ENCODE measurements at regions not wholly inside any gene's neighbourhood (a gene's known extent, or its start where the extent isn't known, plus 50 kb on each side); places are given as distances from the start of the nearest gene placed in this dataset.
"Not testable (repeated sequence)": the region's sequence is repeated elsewhere in the genome, so short reads cannot be mapped to it uniquely, and the experiment has no call there.

- DNase-seq, result no peak
Observed at GRCh38 chr5:62044989-62045388, 261.0 kb upstream of the KIF2A start.

- DNase-seq, result no peak
Observed at GRCh38 chr5:62046191-62046590, 259.8 kb upstream of the KIF2A start.

- DNase-seq, result no peak
Observed at GRCh38 chr5:62051747-62052146, 254.3 kb upstream of the KIF2A start.

- DNase-seq, result no peak
Observed at GRCh38 chr5:62059960-62060359, 246.0 kb upstream of the KIF2A start.

GRCh38 chr5:62065050-62065449, 241.0 kb upstream of the KIF2A start:
- no peak for DNase-seq

- DNase-seq, result no peak
Observed at GRCh38 chr5:62066761-62067277, 239.2 kb upstream of the KIF2A start.

- no peak for DNase-seq
Observed at GRCh38 chr5:62068554-62068953, 237.5 kb upstream of the KIF2A start.

GRCh38 chr5:62077387-62077786, 228.6 kb upstream of the KIF2A start:
- no peak for DNase-seq

- no peak for DNase-seq
Observed at GRCh38 chr5:62077823-62078550, 228.0 kb upstream of the KIF2A start.

- DNase-seq, result no peak
Observed at GRCh38 chr5:62082370-62082801, 223.6 kb upstream of the KIF2A start.

- DNase-seq, result no peak
Observed at GRCh38 chr5:62083247-62083646, 222.8 kb upstream of the KIF2A start.

GRCh38 chr5:62083661-62084060, 222.3 kb upstream of the KIF2A start:
- DNase-seq, result no peak

- DNase-seq, result no peak
Observed at GRCh38 chr5:62084391-62084790, 221.6 kb upstream of the KIF2A start.

GRCh38 chr5:62090953-62091352, 215.1 kb upstream of the KIF2A start:
- no peak for DNase-seq

- DNase-seq, result no peak
Observed at GRCh38 chr5:62093411-62093810, 212.6 kb upstream of the KIF2A start.

GRCh38 chr5:62093976-62094375, 212.0 kb upstream of the KIF2A start:
- no peak for DNase-seq

GRCh38 chr5:62097361-62097760, 208.6 kb upstream of the KIF2A start:
- DNase-seq, result no peak

GRCh38 chr5:62100201-62100600, 205.8 kb upstream of the KIF2A start:
- DNase-seq, result no peak

GRCh38 chr5:62103863-62104262, 202.1 kb upstream of the KIF2A start:
- not testable (repeated sequence) for DNase-seq

GRCh38 chr5:62111428-62111827, 194.6 kb upstream of the KIF2A start:
- no peak for DNase-seq

GRCh38 chr5:62112689-62113228, 193.2 kb upstream of the KIF2A start:
- no peak for DNase-seq

- DNase-seq, result no peak
Observed at GRCh38 chr5:62115014-62115413, 191.0 kb upstream of the KIF2A start.

- no peak for DNase-seq
Observed at GRCh38 chr5:62124266-62124665, 181.7 kb upstream of the KIF2A start.

- DNase-seq, result no peak
Observed at GRCh38 chr5:62126090-62126489, 179.9 kb upstream of the KIF2A start.
